Neural progenitor cell (in vitro differentiated cells): ENCODE measurements at regions not wholly inside any gene's neighbourhood (a gene's known extent, or its start where the extent isn't known, plus 50 kb on each side); places are given as distances from the start of the nearest gene placed in this dataset.

Experiments used
- CTCF ChIP-seq: fragments of 200-600 bp; sonication (generic); IDR thresholded peaks from 2 replicates; pipeline ENCODE4 v1.5.1; 2017; ENCODE audit warnings: antibody characterized with exemption, mild to moderate bottlenecking
- EZH2 ChIP-seq: fragments of 200-600 bp; sonication (generic); IDR thresholded peaks from 2 replicates; pipeline ENCODE4 v1.6.1; 2017; ENCODE audit warnings: antibody characterized with exemption, mild to moderate bottlenecking, moderate library complexity

GRCh38 chr6:45763281-45763680, 252.4 kb downstream of the CLIC5 start:
- TF ChIP-seq CTCF (no peak), EZH2 (no peak)
